ENCODE measurements at regions not wholly inside any gene's neighbourhood (a gene's known extent, or its start where the extent isn't known, plus 50 kb on each side); places are given as distances from the start of the nearest gene placed in this dataset.
"Not testable (repeated sequence)": the region's sequence is repeated elsewhere in the genome, so short reads cannot be mapped to it uniquely, and the experiment has no call there.

- DNase-seq (ENCODE audit: low read depth, low spot score) = no peak
- no peak overlapping the region for H3K4me3 ChIP-seq (ENCODE audit: low read depth, low read length)
- peaks cover 50% of the 10 kb centered on the region for H3K9me3 ChIP-seq (ENCODE audit: control insufficient read depth, insufficient read depth, low read length)
- ChIA-PET POLR2A (no interaction called here), CTCF (no interaction called here)
- H3K27ac ChIP-seq (ENCODE audit: low read depth, low read length) = no peak overlapping the region
- no peaks in the 10 kb centered on the region for H3K27me3 ChIP-seq (ENCODE audit: control insufficient read depth, insufficient read depth, low read length)
- TF ChIP-seq, protein P1, sequence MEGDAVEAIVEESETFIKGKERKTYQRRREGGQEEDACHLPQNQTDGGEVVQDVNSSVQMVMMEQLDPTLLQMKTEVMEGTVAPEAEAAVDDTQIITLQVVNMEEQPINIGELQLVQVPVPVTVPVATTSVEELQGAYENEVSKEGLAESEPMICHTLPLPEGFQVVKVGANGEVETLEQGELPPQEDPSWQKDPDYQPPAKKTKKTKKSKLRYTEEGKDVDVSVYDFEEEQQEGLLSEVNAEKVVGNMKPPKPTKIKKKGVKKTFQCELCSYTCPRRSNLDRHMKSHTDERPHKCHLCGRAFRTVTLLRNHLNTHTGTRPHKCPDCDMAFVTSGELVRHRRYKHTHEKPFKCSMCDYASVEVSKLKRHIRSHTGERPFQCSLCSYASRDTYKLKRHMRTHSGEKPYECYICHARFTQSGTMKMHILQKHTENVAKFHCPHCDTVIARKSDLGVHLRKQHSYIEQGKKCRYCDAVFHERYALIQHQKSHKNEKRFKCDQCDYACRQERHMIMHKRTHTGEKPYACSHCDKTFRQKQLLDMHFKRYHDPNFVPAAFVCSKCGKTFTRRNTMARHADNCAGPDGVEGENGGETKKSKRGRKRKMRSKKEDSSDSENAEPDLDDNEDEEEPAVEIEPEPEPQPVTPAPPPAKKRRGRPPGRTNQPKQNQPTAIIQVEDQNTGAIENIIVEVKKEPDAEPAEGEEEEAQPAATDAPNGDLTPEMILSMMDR (IDR thresholded peaks at IDR 0.05; ENCODE audit: low read depth, low read length) = no peak
These were observed 269.4 kb upstream of the RGMA start for GRCh38 chr15:93358166-93359059.

DNA sequence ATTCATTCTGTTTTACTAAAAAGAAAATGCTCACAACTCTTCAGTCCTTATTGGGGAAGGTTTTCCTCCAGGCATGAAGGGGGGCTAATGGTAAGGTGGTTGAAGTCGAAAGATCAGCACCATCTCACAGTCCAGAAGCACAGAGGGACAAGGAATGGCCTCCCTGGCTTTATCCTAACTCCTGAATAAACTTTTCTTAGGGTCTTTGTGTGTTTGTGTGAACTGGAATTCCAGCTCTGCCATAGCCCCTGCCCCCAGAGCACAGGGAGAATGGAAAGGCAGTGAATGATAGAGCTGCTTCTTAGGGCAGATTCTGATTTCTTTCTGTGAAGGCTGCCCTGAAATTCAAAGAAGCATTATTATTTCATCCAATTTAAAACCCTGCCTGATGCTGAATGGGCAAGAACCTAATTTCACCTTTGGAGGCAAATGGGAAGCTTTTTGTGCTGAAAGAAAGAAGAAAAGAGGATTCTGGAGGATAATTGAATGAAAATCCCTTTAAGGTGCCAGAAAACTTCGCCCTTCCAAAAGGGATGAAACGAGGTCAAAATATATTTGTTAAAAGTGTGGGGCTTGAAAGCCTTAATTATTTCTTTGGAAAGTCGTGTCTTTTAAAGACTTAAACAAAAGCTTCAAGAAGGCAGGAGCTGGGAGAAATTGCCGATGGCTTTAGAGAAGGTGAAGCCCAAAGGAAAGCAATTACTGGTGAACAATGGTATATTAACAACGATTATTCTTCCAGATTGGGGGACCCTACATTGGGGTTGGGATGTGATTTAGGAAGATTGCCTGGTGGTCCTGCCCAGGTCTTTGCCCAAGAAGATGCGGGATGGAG lies 259.9 kb upstream of the RGMA start:
- no peak overlapping the region for H3K4me3 ChIP-seq (ENCODE audit: low read depth, low read length)
- H3K27ac ChIP-seq (ENCODE audit: low read depth, low read length) = no peak overlapping the region
- no peak for DNase-seq (ENCODE audit: low read depth, low spot score)
- no peaks in the 10 kb centered on the region for H3K27me3 ChIP-seq (ENCODE audit: control insufficient read depth, insufficient read depth, low read length)
- peaks cover 47% of the 10 kb centered on the region for H3K9me3 ChIP-seq (ENCODE audit: control insufficient read depth, insufficient read depth, low read length)
- POLR2A ChIA-PET = no interaction called here
- CTCF ChIA-PET = no interaction called here
- TF ChIP-seq, protein P1 (IDR thresholded peaks at IDR 0.05; ENCODE audit: low read depth, low read length) = no peak

DNA sequence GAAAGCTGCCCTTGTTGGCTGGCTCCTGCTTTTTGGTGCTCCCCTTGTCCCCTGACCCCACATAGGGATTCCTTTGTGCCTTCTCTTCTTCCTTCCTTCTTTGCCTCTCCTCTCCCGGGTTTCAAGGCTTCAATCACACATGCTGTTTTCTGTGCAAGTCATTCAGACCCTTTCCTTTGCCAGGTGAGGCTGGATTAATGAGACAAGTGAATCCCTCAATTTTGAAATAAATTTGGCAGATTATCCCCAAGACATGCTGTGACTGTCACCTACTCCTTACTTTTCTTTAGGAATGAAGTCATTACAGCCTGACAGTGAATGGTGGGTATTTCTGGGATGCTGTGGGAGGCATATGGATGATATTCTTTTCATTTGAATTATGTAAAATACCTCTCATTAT lies 259.0 kb upstream of the RGMA start:
- H3K4me3 ChIP-seq (ENCODE audit: low read depth, low read length) = no peak overlapping the region
- peaks cover 37% of the 10 kb centered on the region for H3K9me3 ChIP-seq (ENCODE audit: control insufficient read depth, insufficient read depth, low read length)
- no peak overlapping the region for H3K27ac ChIP-seq (ENCODE audit: low read depth, low read length)
- TF ChIP-seq, protein P1 (IDR thresholded peaks at IDR 0.05; ENCODE audit: low read depth, low read length) = no peak
- H3K27me3 ChIP-seq (ENCODE audit: control insufficient read depth, insufficient read depth, low read length) = no peaks in the 10 kb centered on the region
- POLR2A ChIA-PET = no interaction called here
- no peak for DNase-seq (ENCODE audit: low read depth, low spot score)
- CTCF ChIA-PET = no interaction called here

GRCh38 chr15:93345981-93346380 lies 257.0 kb upstream of the RGMA start:
- Histone ChIP-seq H3K4me3 (ENCODE audit: low read depth, low read length) (no peak overlapping the region), H3K9me3 (ENCODE audit: control insufficient read depth, insufficient read depth, low read length) (peaks cover 30% of the 10 kb centered on the region), H3K27me3 (ENCODE audit: control insufficient read depth, insufficient read depth, low read length) (no peaks in the 10 kb centered on the region), H3K27ac (ENCODE audit: low read depth, low read length) (no peak overlapping the region)
- TF ChIP-seq, protein P1 (IDR thresholded peaks at IDR 0.05; ENCODE audit: low read depth, low read length) = no peak
- no peak for DNase-seq (ENCODE audit: low read depth, low spot score)
- ChIA-PET CTCF (no interaction called here), POLR2A (no interaction called here)

DNA sequence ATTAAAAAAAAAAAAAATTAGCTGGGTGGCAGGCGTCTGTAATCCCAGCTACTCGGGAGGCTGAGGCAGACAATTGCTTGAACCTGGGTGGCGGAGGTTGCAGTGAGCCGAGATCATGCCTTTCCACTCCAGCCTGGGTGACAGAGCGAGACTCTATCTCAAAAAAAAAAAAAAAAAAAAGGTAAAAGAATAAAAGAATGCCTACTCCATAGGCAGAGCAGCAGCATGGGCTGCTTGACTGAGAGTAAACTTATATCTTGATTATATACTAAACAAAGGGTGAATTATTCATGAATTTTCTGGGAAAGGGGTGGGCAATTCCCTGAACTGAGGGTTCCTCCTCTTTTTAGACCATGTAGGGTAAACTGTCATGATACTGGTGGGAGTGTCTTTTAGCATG lies 254.4 kb upstream of the RGMA start:
- H3K27me3 ChIP-seq (ENCODE audit: control insufficient read depth, insufficient read depth, low read length); POLR2A ChIA-PET; H3K4me3 ChIP-seq (ENCODE audit: low read depth, low read length); H3K27ac ChIP-seq (ENCODE audit: low read depth, low read length); DNase-seq (ENCODE audit: low read depth, low spot score); CTCF ChIA-PET: not testable (repeated sequence)
- peaks cover 35% of the 10 kb centered on the region for H3K9me3 ChIP-seq (ENCODE audit: control insufficient read depth, insufficient read depth, low read length)

Measured in AG04450 (cell line).